ENCODE measurements at regions not wholly inside any gene's neighbourhood (a gene's known extent, or its start where the extent isn't known, plus 50 kb on each side); places are given as distances from the start of the nearest gene placed in this dataset.

DNA sequence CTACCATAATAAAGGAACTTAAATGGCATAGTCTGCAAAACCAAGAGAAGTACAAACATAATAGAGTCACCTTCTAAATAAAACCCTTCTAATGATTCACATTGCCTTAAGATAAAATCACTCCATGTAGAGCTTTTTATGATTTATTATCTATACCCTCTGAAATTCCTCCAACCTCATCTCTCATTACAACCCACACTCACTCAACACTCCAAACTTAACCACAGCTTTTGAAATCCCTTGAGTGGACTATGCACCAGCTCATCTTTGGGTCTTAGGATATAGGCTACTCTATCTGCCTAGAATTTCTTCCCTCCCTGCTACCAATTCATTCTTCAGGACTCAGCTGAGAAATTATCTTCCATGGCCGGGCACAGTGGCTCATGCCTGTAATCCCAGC, 122.5 kb downstream of the CETN3 start:
- no peak for TF ChIP-seq CTCF (IDR thresholded peaks at IDR 0.05; ENCODE audit: poor library complexity)
- TF ChIP-seq EZH2 (IDR thresholded peaks at IDR 0.05; ENCODE audit: borderline replicate concordance), result no peak
- TF ChIP-seq EZH2phosphoT487 (IDR thresholded peaks at IDR 0.05; ENCODE audit: low read depth, severe bottlenecking, unreplicated experiment), result no peak
